ENCODE measurements at regions not wholly inside any gene's neighbourhood (a gene's known extent, or its start where the extent isn't known, plus 50 kb on each side); places are given as distances from the start of the nearest gene placed in this dataset.

GRCh38 chr18:11506856-11507255 is 102.5 kb upstream of the SLC35G4 start:
- DNase-seq: no peak
- no peaks in the 10 kb centered on the region for H3K4me1 ChIP-seq (ENCODE audit: insufficient read depth)
- TF ChIP-seq EP300 (IDR thresholded peaks at IDR 0.05): no peak
- no peak for TF ChIP-seq POLR2A (IDR thresholded peaks at IDR 0.05)
- no peak for TF ChIP-seq CTCF (IDR thresholded peaks at IDR 0.05)
- no peak overlapping the region for H3K4me3 ChIP-seq
- H3K36me3 ChIP-seq: no peaks in the 10 kb centered on the region
- no peaks in the 10 kb centered on the region for H3K27me3 ChIP-seq
- H3K27ac ChIP-seq: no peak overlapping the region
- intact Hi-C loops (cut with DNase I): no loop called here
- WGBS, 3 donors: 68 to 72% (median 70%) methylated on average over 6 of the region's 6 CpGs
- H3K9me3 ChIP-seq: no peaks in the 10 kb centered on the region

- intact Hi-C loops (cut with DNase I): no loop called here
- Histone ChIP-seq H3K27me3 (no peaks in the 10 kb centered on the region), H3K27ac (no peak overlapping the region), H3K4me3 (no peak overlapping the region), H3K36me3 (no peaks in the 10 kb centered on the region), H3K4me1 (ENCODE audit: insufficient read depth) (no peaks in the 10 kb centered on the region), H3K9me3 (no peaks in the 10 kb centered on the region)
- DNase-seq: no peak
- 67 to 71% (median 67%) methylated on average over 5 of the region's 5 CpGs for WGBS, 3 donors
- TF ChIP-seq POLR2A (IDR thresholded peaks at IDR 0.05): no peak
- no peak for TF ChIP-seq CTCF (IDR thresholded peaks at IDR 0.05)
- TF ChIP-seq EP300 (IDR thresholded peaks at IDR 0.05): no peak
Measured at GRCh38 chr18:11505993-11506392, 103.4 kb upstream of the SLC35G4 start.

DNA sequence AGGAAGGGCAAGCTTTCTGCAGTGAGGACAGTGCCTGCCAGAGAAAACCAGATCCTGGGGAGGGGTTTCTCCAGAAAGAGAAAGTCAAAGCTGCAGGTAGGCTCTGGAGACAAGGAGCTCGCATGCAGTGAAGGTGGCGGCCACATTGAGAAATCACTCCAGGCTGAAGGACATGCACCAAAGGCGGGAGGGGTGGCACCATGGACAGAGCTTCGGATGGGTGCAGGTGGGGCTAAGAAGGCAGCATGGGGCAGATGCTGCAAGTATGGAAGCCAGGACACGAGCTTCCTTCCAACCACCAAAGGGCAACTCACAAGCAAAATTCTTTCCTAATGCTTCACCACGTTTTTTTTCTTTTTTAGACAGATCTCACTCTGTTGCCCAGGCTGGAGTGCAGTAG is 104.4 kb upstream of the SLC35G4 start:
- intact Hi-C loops (cut with DNase I): no loop called here
- no peak overlapping the region for H3K4me3 ChIP-seq
- TF ChIP-seq POLR2A (IDR thresholded peaks at IDR 0.05) (no peak), EP300 (IDR thresholded peaks at IDR 0.05) (no peak), CTCF (IDR thresholded peaks at IDR 0.05) (no peak)
- no peaks in the 10 kb centered on the region for H3K27me3 ChIP-seq
- 74 to 77% (median 76%) methylated on average over 6 of the region's 6 CpGs for WGBS, 3 donors
- no peak for DNase-seq
- no peaks in the 10 kb centered on the region for H3K36me3 ChIP-seq
- H3K9me3 ChIP-seq: no peaks in the 10 kb centered on the region
- no peak overlapping the region for H3K27ac ChIP-seq
- H3K4me1 ChIP-seq (ENCODE audit: insufficient read depth): no peaks in the 10 kb centered on the region

GRCh38 chr18:11502368-11502767 is 107.0 kb upstream of the SLC35G4 start:
- TF ChIP-seq POLR2A (IDR thresholded peaks at IDR 0.05): no peak
- no peak for DNase-seq
- Histone ChIP-seq H3K27me3 (no peaks in the 10 kb centered on the region), H3K4me3 (no peak overlapping the region), H3K27ac (no peak overlapping the region), H3K9me3 (no peaks in the 10 kb centered on the region), H3K36me3 (no peaks in the 10 kb centered on the region), H3K4me1 (ENCODE audit: insufficient read depth) (no peaks in the 10 kb centered on the region)
- intact Hi-C loops (cut with DNase I): loop anchor here in 1 of 4 donors (2.0 kb wide), 1 partner anchor 32 kb away; no protein-coding TSS in a partner anchor
- 78 to 88% (median 79%) methylated on average over 1 of the region's 1 CpG for WGBS, 3 donors

GRCh38 chr18:11501352-11501751 is 108.0 kb upstream of the SLC35G4 start:
- H3K4me3 ChIP-seq: no peak overlapping the region
- 78 to 83% (median 82%) methylated on average over 4 of the region's 4 CpGs for WGBS, 3 donors
- H3K27ac ChIP-seq: no peak overlapping the region
- H3K27me3 ChIP-seq: no peaks in the 10 kb centered on the region
- no peak for DNase-seq
- no peaks in the 10 kb centered on the region for H3K9me3 ChIP-seq
- no peaks in the 10 kb centered on the region for H3K36me3 ChIP-seq
- intact Hi-C loops (cut with DNase I): no loop called here
- no peaks in the 10 kb centered on the region for H3K4me1 ChIP-seq (ENCODE audit: insufficient read depth)
- TF ChIP-seq CTCF (IDR thresholded peaks at IDR 0.05) (no peak), POLR2A (IDR thresholded peaks at IDR 0.05) (no peak), EP300 (IDR thresholded peaks at IDR 0.05) (no peak)

Data from ovary (tissue), 7 donors.